ENCODE measurements at regions not wholly inside any gene's neighbourhood (a gene's known extent, or its start where the extent isn't known, plus 50 kb on each side); places are given as distances from the start of the nearest gene placed in this dataset.

- no peak for TF ChIP-seq CTCF (IDR thresholded peaks at IDR 0.05)
- H3K27me3 ChIP-seq, result no peaks in the 10 kb centered on the region
- no peak overlapping the region for H3K27ac ChIP-seq
- no peak for ATAC-seq
- H3K36me3 ChIP-seq, result no peaks in the 10 kb centered on the region
- DNase-seq, result no peak
- H3K4me3 ChIP-seq, result no peak overlapping the region
- intact Hi-C loops (cut with DNase I), result no loop called here
- no peaks in the 10 kb centered on the region for H3K4me1 ChIP-seq
- no peaks in the 10 kb centered on the region for H3K9me3 ChIP-seq
These were observed 221.4 kb downstream of the IKZF2 start for GRCh38 chr2:212929971-212930370.

GRCh38 chr2:212929116-212929515 is 222.3 kb downstream of the IKZF2 start:
- H3K4me3 ChIP-seq, result no peak overlapping the region
- no peak overlapping the region for H3K27ac ChIP-seq
- ATAC-seq, result no peak
- no peaks in the 10 kb centered on the region for H3K4me1 ChIP-seq
- H3K9me3 ChIP-seq, result no peaks in the 10 kb centered on the region
- no peaks in the 10 kb centered on the region for H3K36me3 ChIP-seq
- no peaks in the 10 kb centered on the region for H3K27me3 ChIP-seq
- intact Hi-C loops (cut with DNase I), result no loop called here
- TF ChIP-seq CTCF (IDR thresholded peaks at IDR 0.05), result no peak
- DNase-seq, result no peak

GRCh38 chr2:212928681-212929080 is 222.7 kb downstream of the IKZF2 start:
- no peak overlapping the region for H3K27ac ChIP-seq
- no peaks in the 10 kb centered on the region for H3K27me3 ChIP-seq
- TF ChIP-seq CTCF (IDR thresholded peaks at IDR 0.05), result no peak
- intact Hi-C loops (cut with DNase I), result no loop called here
- no peaks in the 10 kb centered on the region for H3K9me3 ChIP-seq
- H3K36me3 ChIP-seq, result no peaks in the 10 kb centered on the region
- no peak overlapping the region for H3K4me3 ChIP-seq
- no peak for DNase-seq
- no peaks in the 10 kb centered on the region for H3K4me1 ChIP-seq
- no peak for ATAC-seq

- no peak overlapping the region for H3K4me3 ChIP-seq
- intact Hi-C loops (cut with DNase I), result no loop called here
- TF ChIP-seq CTCF (IDR thresholded peaks at IDR 0.05), result no peak
- no peaks in the 10 kb centered on the region for H3K36me3 ChIP-seq
- DNase-seq (no peak), ATAC-seq (no peak)
- H3K27ac ChIP-seq, result no peak overlapping the region
- H3K9me3 ChIP-seq, result no peaks in the 10 kb centered on the region
- no peaks in the 10 kb centered on the region for H3K27me3 ChIP-seq
- H3K4me1 ChIP-seq, result no peaks in the 10 kb centered on the region
These were observed 224.5 kb downstream of the IKZF2 start for GRCh38 chr2:212926940-212927339.

- Histone ChIP-seq H3K27me3 (no peaks in the 10 kb centered on the region), H3K4me3 (no peak overlapping the region), H3K27ac (no peak overlapping the region), H3K9me3 (no peaks in the 10 kb centered on the region), H3K4me1 (no peaks in the 10 kb centered on the region), H3K36me3 (no peaks in the 10 kb centered on the region)
- DNase-seq (no peak), ATAC-seq (no peak)
- intact Hi-C loops (cut with DNase I), result no loop called here
- no peak for TF ChIP-seq CTCF (IDR thresholded peaks at IDR 0.05)
These were observed 228.0 kb downstream of the IKZF2 start for GRCh38 chr2:212923393-212923792.

- H3K27ac ChIP-seq, result no peak overlapping the region
- no peak for TF ChIP-seq CTCF (IDR thresholded peaks at IDR 0.05)
- no peaks in the 10 kb centered on the region for H3K4me1 ChIP-seq
- intact Hi-C loops (cut with DNase I), result no loop called here
- H3K9me3 ChIP-seq, result no peaks in the 10 kb centered on the region
- no peaks in the 10 kb centered on the region for H3K27me3 ChIP-seq
- ATAC-seq, result no peak
- no peaks in the 10 kb centered on the region for H3K36me3 ChIP-seq
- H3K4me3 ChIP-seq, result no peak overlapping the region
- no peak for DNase-seq
These were observed 228.7 kb downstream of the IKZF2 start for GRCh38 chr2:212922701-212923100.

All from upper lobe of right lung (tissue), 1 donor.